DOHH2 (cell line): ENCODE measurements at regions not wholly inside any gene's neighbourhood (a gene's known extent, or its start where the extent isn't known, plus 50 kb on each side); places are given as distances from the start of the nearest gene placed in this dataset.

Source experiments
- CTCF ChIP-seq: fragments of 200-600 bp; sonication (generic); IDR thresholded peaks from one replicate; pipeline ENCODE4 v1.5.1; 2014; ENCODE audit warnings: antibody characterized with exemption, mild to moderate bottlenecking, low read depth, low read length; ENCODE audit not compliant: poor library complexity, severe bottlenecking
- EZH2phosphoT487 ChIP-seq: fragments of 200-600 bp; sonication (generic); IDR thresholded peaks from 2 replicates; pipeline ENCODE4 v1.6.1; 2017; ENCODE audit warnings: borderline replicate concordance, mild to moderate bottlenecking, antibody characterized with exemption, low read length, moderate library complexity, mixed read lengths

DNA sequence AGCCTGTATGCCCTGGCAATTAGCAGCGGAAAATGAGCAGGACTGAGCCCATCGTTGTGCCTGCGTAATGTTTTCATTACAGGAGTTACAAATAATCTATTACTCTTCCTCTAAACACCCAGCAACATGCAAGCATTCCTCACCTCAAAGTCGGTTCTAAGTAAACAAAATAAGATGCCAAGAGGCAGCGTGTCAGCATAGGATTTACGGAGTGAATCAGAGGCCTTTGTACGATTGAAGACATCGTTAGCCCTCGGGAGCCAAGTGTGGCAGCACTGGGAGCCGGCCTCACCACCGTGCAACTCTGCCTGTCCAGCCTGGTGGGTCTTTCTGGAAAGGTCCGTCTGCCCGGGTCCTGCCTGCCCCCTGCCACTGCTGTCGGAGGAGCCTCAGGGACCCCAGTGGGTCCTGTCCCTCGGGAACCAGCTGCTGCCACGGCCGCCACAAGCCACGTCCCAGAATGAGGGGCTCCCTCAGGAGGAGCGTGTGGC lies 80.1 kb upstream of the CTDP1 start:
- TF ChIP-seq CTCF (no peak), EZH2phosphoT487 (no peak)
